ENCODE measurements at regions not wholly inside any gene's neighbourhood (a gene's known extent, or its start where the extent isn't known, plus 50 kb on each side); places are given as distances from the start of the nearest gene placed in this dataset.

- Histone ChIP-seq H3K4me1 (peaks cover 0 to 6% of the 10 kb centered on the region in 2 donors), H3K27me3 (peaks cover 3 to 95% of the 10 kb centered on the region in 2 donors), H3K9me3 (no peaks in the 10 kb centered on the region), H3K36me3 (no peaks in the 10 kb centered on the region), H3K4me3 (no peak overlapping the region), H3K27ac (no peak overlapping the region)
- intact Hi-C loops (cut with DNase I): no loop called here
- no peak for TF ChIP-seq CTCF (IDR thresholded peaks at IDR 0.05)
- no peak for ATAC-seq
- DNase-seq: no peak
These were observed 71.6 kb upstream of the UBAC2 start for GRCh38 chr13:99129050-99129449.

- ATAC-seq: no peak
- Histone ChIP-seq H3K9me3 (no peaks in the 10 kb centered on the region), H3K36me3 (no peaks in the 10 kb centered on the region), H3K4me1 (no peaks in the 10 kb centered on the region), H3K4me3 (no peak overlapping the region), H3K27ac (no peak overlapping the region), H3K27me3 (peaks cover 3 to 96% of the 10 kb centered on the region in 2 donors)
- TF ChIP-seq CTCF (IDR thresholded peaks at IDR 0.05): no peak
- intact Hi-C loops (cut with DNase I): no loop called here
- no peak for DNase-seq
These were observed 70.7 kb upstream of the UBAC2 start for GRCh38 chr13:99129951-99130350.

GRCh38 chr13:99131410-99131809 lies 69.2 kb upstream of the UBAC2 start:
- Histone ChIP-seq H3K27me3 (peaks cover 3 to 100% of the 10 kb centered on the region in 2 donors), H3K9me3 (no peaks in the 10 kb centered on the region), H3K4me3 (no peak overlapping the region), H3K36me3 (no peaks in the 10 kb centered on the region), H3K27ac (no peak overlapping the region), H3K4me1 (no peaks in the 10 kb centered on the region)
- ATAC-seq: no peak
- no peak for DNase-seq
- intact Hi-C loops (cut with DNase I): no loop called here
- TF ChIP-seq CTCF (IDR thresholded peaks at IDR 0.05): no peak

GRCh38 chr13:99132295-99132835 lies 68.3 kb upstream of the UBAC2 start:
- no peak overlapping the region for H3K27ac ChIP-seq
- no peak overlapping the region for H3K4me3 ChIP-seq
- TF ChIP-seq CTCF (IDR thresholded peaks at IDR 0.05): no peak
- H3K36me3 ChIP-seq: no peaks in the 10 kb centered on the region
- H3K27me3 ChIP-seq: peaks cover 3 to 100% of the 10 kb centered on the region in 2 donors
- no peak for ATAC-seq
- no peaks in the 10 kb centered on the region for H3K9me3 ChIP-seq
- intact Hi-C loops (cut with DNase I): no loop called here
- no peak for DNase-seq
- H3K4me1 ChIP-seq: no peaks in the 10 kb centered on the region

- ATAC-seq (no peak), DNase-seq (no peak)
- intact Hi-C loops (cut with DNase I): no loop called here
- H3K27ac ChIP-seq: no peak overlapping the region
- no peaks in the 10 kb centered on the region for H3K36me3 ChIP-seq
- H3K9me3 ChIP-seq: no peaks in the 10 kb centered on the region
- TF ChIP-seq CTCF (IDR thresholded peaks at IDR 0.05): no peak
- H3K27me3 ChIP-seq: peaks cover 3 to 100% of the 10 kb centered on the region in 2 donors
- H3K4me1 ChIP-seq: no peaks in the 10 kb centered on the region
- no peak overlapping the region for H3K4me3 ChIP-seq
These were observed 67.4 kb upstream of the UBAC2 start for GRCh38 chr13:99133230-99133629.

All from left lung (tissue), 4 donors.